ENCODE measurements at regions not wholly inside any gene's neighbourhood (a gene's known extent, or its start where the extent isn't known, plus 50 kb on each side); places are given as distances from the start of the nearest gene placed in this dataset.

DNA sequence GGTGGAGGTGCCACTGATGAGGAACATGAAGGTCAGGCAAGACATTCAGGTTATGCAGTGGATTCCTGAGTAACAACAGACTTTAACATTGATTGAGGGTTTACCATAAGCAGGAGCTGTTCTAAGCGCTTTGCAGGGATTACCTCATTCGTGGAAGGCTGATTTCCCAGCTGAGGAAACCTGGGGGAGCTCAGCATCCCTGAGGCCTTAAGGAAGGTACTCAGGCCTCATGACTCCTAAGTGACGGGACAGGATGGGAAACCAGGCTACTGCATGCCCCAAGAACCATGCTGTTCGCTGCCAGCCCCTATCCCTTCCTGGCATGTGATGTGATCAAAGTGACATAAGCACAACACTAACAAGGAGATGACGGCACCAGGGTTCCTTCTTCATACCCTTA is 143.6 kb upstream of the NFE2L3 start:
- no peaks in the 10 kb centered on the region for H3K4me1 ChIP-seq (ENCODE audit: low read length)
- H3K36me3 ChIP-seq (replicated peaks; ENCODE audit: low read depth, low read length): no peaks in the 10 kb centered on the region
- no peak for TF ChIP-seq CTCF (IDR thresholded peaks at IDR 0.05; ENCODE audit: low read depth, low read length)
- TF ChIP-seq EZH2phosphoT487 (IDR thresholded peaks at IDR 0.05; ENCODE audit: low read depth): no peak
- H3K9ac ChIP-seq (ENCODE audit: low read length): no peak overlapping the region
- no peak overlapping the region for H2AFZ ChIP-seq (ENCODE audit: low read depth, low read length)
- H3K4me2 ChIP-seq (ENCODE audit: low read length): no peak overlapping the region
- no peaks in the 10 kb centered on the region for H3K9me3 ChIP-seq (ENCODE audit: insufficient read depth, low read length)
- H3K27me3 ChIP-seq (ENCODE audit: low read depth, low read length): no peaks in the 10 kb centered on the region
- no peaks in the 10 kb centered on the region for H3K79me2 ChIP-seq (ENCODE audit: low read length)
- no peaks in the 10 kb centered on the region for H4K20me1 ChIP-seq (ENCODE audit: insufficient read depth, low read length)
- H3K4me3 ChIP-seq (ENCODE audit: low read length): no peak overlapping the region
- no peak overlapping the region for H3K27ac ChIP-seq (ENCODE audit: low read length)

DNA sequence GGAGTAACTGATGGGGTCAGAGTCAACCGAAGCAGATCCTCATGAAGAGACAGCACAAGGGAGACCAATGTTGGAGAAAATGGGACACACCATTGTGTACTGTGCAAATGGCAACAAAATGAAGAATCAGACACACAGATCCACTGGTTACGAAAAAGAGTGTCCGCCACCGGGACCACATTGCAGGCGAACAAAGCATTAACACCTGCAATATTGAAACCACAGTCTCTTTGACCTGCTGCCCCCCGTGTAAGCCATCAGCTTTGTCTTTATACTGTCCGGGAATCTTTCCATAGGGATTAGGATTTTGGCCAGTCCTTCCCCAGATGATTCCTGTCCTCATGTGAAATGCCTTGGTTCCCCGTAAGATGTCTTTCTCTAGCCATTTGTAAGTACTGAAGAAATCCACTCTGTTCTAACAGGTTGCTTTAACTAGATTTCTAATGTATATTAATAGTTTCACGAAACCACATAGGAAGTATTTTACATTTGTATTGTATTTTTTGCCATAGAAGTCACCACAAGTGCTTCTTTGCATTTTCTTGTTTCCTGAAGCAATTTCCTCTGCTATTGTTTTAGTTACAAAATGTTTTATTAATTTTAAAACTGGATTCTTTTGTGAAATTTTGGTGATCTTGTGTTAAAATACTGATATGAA is 140.8 kb upstream of the NFE2L3 start:
- Histone ChIP-seq H3K4me1 (ENCODE audit: low read length) (no peaks in the 10 kb centered on the region), H3K36me3 (replicated peaks; ENCODE audit: low read depth, low read length) (no peaks in the 10 kb centered on the region), H3K27me3 (ENCODE audit: low read depth, low read length) (no peaks in the 10 kb centered on the region), H3K4me2 (ENCODE audit: low read length) (no peak overlapping the region), H3K27ac (ENCODE audit: low read length) (no peak overlapping the region), H3K79me2 (ENCODE audit: low read length) (no peaks in the 10 kb centered on the region), H3K9ac (ENCODE audit: low read length) (no peak overlapping the region), H2AFZ (ENCODE audit: low read depth, low read length) (no peak overlapping the region), H4K20me1 (ENCODE audit: insufficient read depth, low read length) (no peaks in the 10 kb centered on the region), H3K4me3 (ENCODE audit: low read length) (no peak overlapping the region), H3K9me3 (ENCODE audit: insufficient read depth, low read length) (no peaks in the 10 kb centered on the region)
- TF ChIP-seq EZH2phosphoT487 (IDR thresholded peaks at IDR 0.05; ENCODE audit: low read depth) (no peak), CTCF (IDR thresholded peaks at IDR 0.05; ENCODE audit: low read depth, low read length) (no peak)

DNA sequence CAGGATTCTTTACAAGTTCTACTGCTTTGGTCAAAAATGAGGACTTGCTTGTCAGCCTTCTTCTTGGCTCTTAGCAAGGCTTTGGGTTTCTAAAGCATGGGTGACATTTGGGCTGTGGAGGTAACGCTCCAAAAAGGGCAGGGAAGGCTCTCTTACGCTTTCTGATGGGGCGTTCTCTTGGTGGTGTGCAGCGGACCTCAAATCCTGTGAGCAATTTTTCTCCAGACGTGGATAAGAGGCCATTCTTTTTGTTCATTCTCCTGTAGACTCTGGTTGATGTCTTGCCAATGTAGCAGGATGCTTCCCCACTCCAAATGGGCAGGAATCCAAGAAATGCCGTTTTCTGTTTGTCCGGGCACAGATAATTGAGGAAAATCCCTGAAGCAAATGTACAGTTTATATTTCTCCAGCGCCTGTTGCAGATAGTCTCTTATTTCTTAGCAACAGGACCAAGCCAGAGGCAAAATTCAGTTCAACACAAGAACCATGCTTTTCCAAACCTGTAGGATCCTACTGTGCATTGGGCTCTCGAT is 138.4 kb upstream of the NFE2L3 start:
- TF ChIP-seq CTCF (IDR thresholded peaks at IDR 0.05; ENCODE audit: low read depth, low read length): no peak
- no peak for TF ChIP-seq EZH2phosphoT487 (IDR thresholded peaks at IDR 0.05; ENCODE audit: low read depth)
- Histone ChIP-seq H3K9ac (ENCODE audit: low read length) (no peak overlapping the region), H2AFZ (ENCODE audit: low read depth, low read length) (no peak overlapping the region), H4K20me1 (ENCODE audit: insufficient read depth, low read length) (no peaks in the 10 kb centered on the region), H3K4me3 (ENCODE audit: low read length) (no peak overlapping the region), H3K27ac (ENCODE audit: low read length) (no peak overlapping the region), H3K27me3 (ENCODE audit: low read depth, low read length) (no peaks in the 10 kb centered on the region), H3K79me2 (ENCODE audit: low read length) (no peaks in the 10 kb centered on the region), H3K9me3 (ENCODE audit: insufficient read depth, low read length) (no peaks in the 10 kb centered on the region), H3K4me1 (ENCODE audit: low read length) (no peaks in the 10 kb centered on the region), H3K36me3 (replicated peaks; ENCODE audit: low read depth, low read length) (no peaks in the 10 kb centered on the region), H3K4me2 (ENCODE audit: low read length) (no peak overlapping the region)

GRCh38 chr7:26022982-26023381 is 129.0 kb upstream of the NFE2L3 start:
- TF ChIP-seq CTCF (IDR thresholded peaks at IDR 0.05; ENCODE audit: low read depth, low read length) (no peak), EZH2phosphoT487 (IDR thresholded peaks at IDR 0.05; ENCODE audit: low read depth) (no peak)
- no peaks in the 10 kb centered on the region for H4K20me1 ChIP-seq (ENCODE audit: insufficient read depth, low read length)
- H3K9me3 ChIP-seq (ENCODE audit: insufficient read depth, low read length): no peaks in the 10 kb centered on the region
- no peaks in the 10 kb centered on the region for H3K4me1 ChIP-seq (ENCODE audit: low read length)
- no peak overlapping the region for H3K27ac ChIP-seq (ENCODE audit: low read length)
- H3K27me3 ChIP-seq (ENCODE audit: low read depth, low read length): no peaks in the 10 kb centered on the region
- no peaks in the 10 kb centered on the region for H3K36me3 ChIP-seq (replicated peaks; ENCODE audit: low read depth, low read length)
- no peak overlapping the region for H3K4me2 ChIP-seq (ENCODE audit: low read length)
- no peak overlapping the region for H2AFZ ChIP-seq (ENCODE audit: low read depth, low read length)
- no peak overlapping the region for H3K9ac ChIP-seq (ENCODE audit: low read length)
- no peak overlapping the region for H3K4me3 ChIP-seq (ENCODE audit: low read length)
- no peaks in the 10 kb centered on the region for H3K79me2 ChIP-seq (ENCODE audit: low read length)

Data from OCI-LY3 (cell line).